Karpas-422 (cell line): ENCODE measurements at regions not wholly inside any gene's neighbourhood (a gene's known extent, or its start where the extent isn't known, plus 50 kb on each side); places are given as distances from the start of the nearest gene placed in this dataset.
"Not testable (repeated sequence)": the region's sequence is repeated elsewhere in the genome, so short reads cannot be mapped to it uniquely, and the experiment has no call there.

Experiments
- DNase-seq: peaks from one replicate; pipeline ENCODE4 v3.0.0-alpha.2; 2015
- H2AFZ ChIP-seq: fragments of 200-600 bp; sonication (generic); 2 replicates; pipeline ENCODE4 v1.6.1; 2014; ENCODE audit warnings: antibody characterized with exemption, low read length, mixed read lengths
- H3K27ac ChIP-seq: fragments of 200-600 bp; sonication (generic); 2 replicates; pipeline ENCODE4 v1.5.1; 2014; ENCODE audit warnings: mild to moderate bottlenecking, low read length, moderate library complexity
- H3K27me3 ChIP-seq: fragments of 200-600 bp; sonication (generic); 2 replicates; pipeline ENCODE4 v1.6.1; 2014; ENCODE audit warnings: low read length, mixed read lengths
- H3K36me3 ChIP-seq: fragments of 200-600 bp; sonication (generic); 2 replicates; pipeline ENCODE4 v1.6.1; 2014; ENCODE audit warnings: low read length, mixed read lengths; ENCODE audit not compliant: insufficient read depth
- H3K4me1 ChIP-seq: fragments of 200-600 bp; sonication (generic); 2 replicates; pipeline ENCODE4 v1.6.1; 2014; ENCODE audit warnings: mild to moderate bottlenecking, low read length, mixed read lengths
- H3K4me2 ChIP-seq: fragments of 200-600 bp; sonication (generic); 2 replicates; pipeline ENCODE4 v1.6.1; 2014; ENCODE audit warnings: low read length, low read depth, mild to moderate bottlenecking; ENCODE audit not compliant: poor library complexity, severe bottlenecking
- H3K4me3 ChIP-seq: fragments of 200-600 bp; sonication (generic); 2 replicates; pipeline ENCODE4 v1.5.1; 2014; ENCODE audit warnings: mild to moderate bottlenecking, antibody characterized with exemption, low read length, mixed read lengths
- H3K79me2 ChIP-seq: fragments of 200-600 bp; sonication (generic); 2 replicates; pipeline ENCODE4 v1.6.1; 2014; ENCODE audit warnings: mild to moderate bottlenecking, low read length, mixed read lengths
- H3K9ac ChIP-seq: fragments of 200-600 bp; sonication (generic); 2 replicates; pipeline ENCODE4 v1.6.0; 2014; ENCODE audit warnings: low read length
- H3K9me2 ChIP-seq: fragments of 200-600 bp; sonication (generic), shearing (Covaris generic); replicated peaks from 2 replicates; pipeline ENCODE4 v1.6.0; 2014; ENCODE audit warnings: mild to moderate bottlenecking, low read length, moderate library complexity; ENCODE audit not compliant: insufficient read depth
- H3K9me3 ChIP-seq: fragments of 300-700, 200-600 bp; sonication (generic); 2 replicates; pipeline ENCODE4 v1.6.1; 2014; ENCODE audit warnings: low read length, mixed read lengths
- H4K20me1 ChIP-seq: fragments of 200-600 bp; sonication (generic); 2 replicates; pipeline ENCODE4 v1.6.1; 2014; ENCODE audit warnings: mild to moderate bottlenecking, antibody characterized with exemption, low read length, low read depth; ENCODE audit not compliant: insufficient read depth

GRCh38 chr5:101782352-101783103, 513.6 kb downstream of the SLCO4C1 start:
- Histone ChIP-seq H3K9me2 (no peaks in the 10 kb centered on the region), H3K4me3 (no peak overlapping the region), H3K4me1 (no peaks in the 10 kb centered on the region), H3K79me2 (no peaks in the 10 kb centered on the region), H3K27ac (no peak overlapping the region), H4K20me1 (no peaks in the 10 kb centered on the region), H3K36me3 (no peaks in the 10 kb centered on the region), H3K4me2 (no peak overlapping the region), H3K9me3 (no peaks in the 10 kb centered on the region), H3K9ac (no peak overlapping the region), H3K27me3 (no peaks in the 10 kb centered on the region), H2AFZ (no peak overlapping the region)
- DNase-seq, result no peak

- Histone ChIP-seq H4K20me1 (no peaks in the 10 kb centered on the region), H3K79me2 (no peaks in the 10 kb centered on the region), H3K4me2 (no peak overlapping the region), H2AFZ (no peak overlapping the region), H3K4me1 (no peaks in the 10 kb centered on the region), H3K9me2 (no peaks in the 10 kb centered on the region), H3K36me3 (no peaks in the 10 kb centered on the region), H3K4me3 (no peak overlapping the region), H3K27me3 (no peaks in the 10 kb centered on the region), H3K9me3 (no peaks in the 10 kb centered on the region), H3K9ac (no peak overlapping the region), H3K27ac (no peak overlapping the region)
- DNase-seq, result no peak
Observed at GRCh38 chr5:101751105-101751504, 545.0 kb downstream of the SLCO4C1 start.

- not testable (repeated sequence) for H3K9me2 ChIP-seq, H3K4me1 ChIP-seq, DNase-seq, H3K9ac ChIP-seq, H3K4me3 ChIP-seq, H3K27me3 ChIP-seq, H4K20me1 ChIP-seq, H3K36me3 ChIP-seq, H3K27ac ChIP-seq, H3K9me3 ChIP-seq, H2AFZ ChIP-seq, H3K79me2 ChIP-seq, H3K4me2 ChIP-seq
Observed at GRCh38 chr5:101743000-101743399, 553.1 kb downstream of the SLCO4C1 start.

GRCh38 chr5:101728933-101729332, 567.2 kb downstream of the SLCO4C1 start:
- no peak for DNase-seq
- no peaks in the 10 kb centered on the region for H3K9me3 ChIP-seq
- no peak overlapping the region for H3K27ac ChIP-seq
- H3K79me2 ChIP-seq, result no peaks in the 10 kb centered on the region
- H3K9me2 ChIP-seq, result no peaks in the 10 kb centered on the region
- H2AFZ ChIP-seq, result no peak overlapping the region
- H3K4me2 ChIP-seq, result no peak overlapping the region
- no peak overlapping the region for H3K4me3 ChIP-seq
- no peak overlapping the region for H3K9ac ChIP-seq
- H3K27me3 ChIP-seq, result no peaks in the 10 kb centered on the region
- no peaks in the 10 kb centered on the region for H4K20me1 ChIP-seq
- H3K4me1 ChIP-seq, result no peaks in the 10 kb centered on the region
- H3K36me3 ChIP-seq, result no peaks in the 10 kb centered on the region

GRCh38 chr5:101721543-101721942, 574.5 kb downstream of the SLCO4C1 start:
- Histone ChIP-seq H3K27me3 (no peaks in the 10 kb centered on the region), H3K36me3 (no peaks in the 10 kb centered on the region), H3K9me3 (no peaks in the 10 kb centered on the region)

GRCh38 chr5:101720033-101720432, 576.1 kb downstream of the SLCO4C1 start:
- no peak overlapping the region for H3K27ac ChIP-seq
- no peaks in the 10 kb centered on the region for H3K27me3 ChIP-seq
- H4K20me1 ChIP-seq, result no peaks in the 10 kb centered on the region
- H3K4me3 ChIP-seq, result no peak overlapping the region
- no peak overlapping the region for H2AFZ ChIP-seq
- H3K79me2 ChIP-seq, result no peaks in the 10 kb centered on the region
- no peaks in the 10 kb centered on the region for H3K9me2 ChIP-seq
- H3K36me3 ChIP-seq, result no peaks in the 10 kb centered on the region
- H3K4me2 ChIP-seq, result no peak overlapping the region
- DNase-seq, result no peak
- H3K9ac ChIP-seq, result no peak overlapping the region
- no peaks in the 10 kb centered on the region for H3K4me1 ChIP-seq
- H3K9me3 ChIP-seq, result no peaks in the 10 kb centered on the region

More at GRCh38 chr5:101721543-101721942, 574.5 kb downstream of the SLCO4C1 start:
- Histone ChIP-seq H3K79me2 (no peaks in the 10 kb centered on the region), H3K4me2 (no peak overlapping the region), H2AFZ (no peak overlapping the region), H3K9me2 (no peaks in the 10 kb centered on the region), H3K4me3 (no peak overlapping the region), H3K9ac (no peak overlapping the region), H3K4me1 (no peaks in the 10 kb centered on the region), H3K27ac (no peak overlapping the region), H4K20me1 (no peaks in the 10 kb centered on the region)
- DNase-seq, result no peak

- Histone ChIP-seq H3K4me2 (no peak overlapping the region), H4K20me1 (no peaks in the 10 kb centered on the region), H3K4me3 (no peak overlapping the region), H3K79me2 (no peaks in the 10 kb centered on the region), H3K36me3 (no peaks in the 10 kb centered on the region), H3K9ac (no peak overlapping the region), H2AFZ (no peak overlapping the region), H3K27ac (no peak overlapping the region), H3K9me2 (no peaks in the 10 kb centered on the region), H3K4me1 (no peaks in the 10 kb centered on the region), H3K27me3 (no peaks in the 10 kb centered on the region), H3K9me3 (no peaks in the 10 kb centered on the region)
- DNase-seq, result no peak
Observed at GRCh38 chr5:101717721-101718120, 578.4 kb downstream of the SLCO4C1 start.

- Histone ChIP-seq H3K27me3 (no peaks in the 10 kb centered on the region), H3K36me3 (no peaks in the 10 kb centered on the region), H3K79me2 (no peaks in the 10 kb centered on the region)
Observed at GRCh38 chr5:101716941-101717340, 579.1 kb downstream of the SLCO4C1 start.

More at GRCh38 chr5:101716941-101717340, 579.1 kb downstream of the SLCO4C1 start:
- no peaks in the 10 kb centered on the region for H3K9me2 ChIP-seq
- no peaks in the 10 kb centered on the region for H3K9me3 ChIP-seq
- H2AFZ ChIP-seq, result no peak overlapping the region
- no peaks in the 10 kb centered on the region for H3K4me1 ChIP-seq
- DNase-seq, result no peak
- H3K27ac ChIP-seq, result no peak overlapping the region
- H3K4me2 ChIP-seq, result no peak overlapping the region
- H3K9ac ChIP-seq, result no peak overlapping the region
- no peaks in the 10 kb centered on the region for H4K20me1 ChIP-seq
- no peak overlapping the region for H3K4me3 ChIP-seq
